Upper lobe of left lung (tissue), 4 donors: ENCODE measurements at regions not wholly inside any gene's neighbourhood (a gene's known extent, or its start where the extent isn't known, plus 50 kb on each side); places are given as distances from the start of the nearest gene placed in this dataset.

Experiments
- CTCF ChIP-seq, 6 experiments: fragments of 450-650 bp in 4 of 6; fragments of 200-600 bp in 2 of 6; sonication (generic) in 2 of 6; IDR thresholded peaks; one replicate each; pipeline ENCODE4 v1.5.1; 2016 to 2019; ENCODE audit warnings: antibody characterized with exemption in 6 of 6
- POLR2A ChIP-seq, 4 donors: fragments of 450-650 bp; IDR thresholded peaks; one replicate each; pipeline ENCODE4 v1.5.1; 2016 to 2017; ENCODE audit warnings: antibody characterized with exemption in 4 of 4, mild to moderate bottlenecking in 2 of 4
- POLR2AphosphoS5 ChIP-seq, 2 donors: sonication (generic); formaldehyde crosslinking; IDR thresholded peaks; one replicate each; pipeline ENCODE4 v1.5.1; 2017; ENCODE audit warnings: antibody characterized with exemption in 2 of 2

GRCh38 chr11:97751405-97751804 lies 1269.3 kb upstream of the CNTN5 start:
- TF ChIP-seq CTCF (IDR thresholded peaks at IDR 0.05): no peak
- no peak for TF ChIP-seq POLR2AphosphoS5 (IDR thresholded peaks at IDR 0.05)
- TF ChIP-seq POLR2A (IDR thresholded peaks at IDR 0.05): no peak
